GM13976 (cell line): ENCODE measurements at regions not wholly inside any gene's neighbourhood (a gene's known extent, or its start where the extent isn't known, plus 50 kb on each side); places are given as distances from the start of the nearest gene placed in this dataset.
"Not testable (repeated sequence)": the region's sequence is repeated elsewhere in the genome, so short reads cannot be mapped to it uniquely, and the experiment has no call there.

Experiments used
- DNase-seq: peaks from one replicate; pipeline ENCODE4 v3.0.0; 2012; ENCODE audit warnings: low spot score
- CTCF ChIP-seq: IDR thresholded peaks from 2 replicates; pipeline ENCODE4 v1.5.1; 2012; ENCODE audit warnings: borderline replicate concordance, mild to moderate bottlenecking; ENCODE audit not compliant: insufficient read depth; ENCODE audit errors: extremely low read depth, missing control alignments, control extremely low read depth
- in situ Hi-C: fragments of 300-500 bp; cut with MboI; formaldehyde crosslinking; loops from one replicate; pipeline ENCODE4 v1.12.0; 2022; ENCODE audit warnings: low sequenced_read_pairs, mixed read lengths, inconsistent platforms; ENCODE audit not compliant: unreplicated experiment

GRCh38 chr2:55781542-55781941, 87.9 kb upstream of the PNPT1 start:
- no peak for TF ChIP-seq CTCF
- DNase-seq: no peak
- in situ Hi-C loops: no loop called here

- in situ Hi-C loops: no loop called here
- DNase-seq: no peak
- TF ChIP-seq CTCF: no peak
These were observed 87.1 kb upstream of the PNPT1 start for GRCh38 chr2:55780697-55781096.

GRCh38 chr2:55779459-55780421, 86.1 kb upstream of the PNPT1 start:
- in situ Hi-C loops: no loop called here
- TF ChIP-seq CTCF: no peak
- no peak for DNase-seq

GRCh38 chr2:55776966-55777365, 83.3 kb upstream of the PNPT1 start:
- no peak for TF ChIP-seq CTCF
- in situ Hi-C loops: no loop called here
- no peak for DNase-seq

- in situ Hi-C loops: no loop called here
- TF ChIP-seq CTCF: no peak
- no peak for DNase-seq
These were observed 82.8 kb upstream of the PNPT1 start for GRCh38 chr2:55776479-55776878.

GRCh38 chr2:55775828-55776227, 82.2 kb upstream of the PNPT1 start:
- in situ Hi-C loops: no loop called here
- no peak for DNase-seq
- TF ChIP-seq CTCF: no peak

GRCh38 chr2:55773651-55774050, 80.0 kb upstream of the PNPT1 start:
- in situ Hi-C loops, DNase-seq: not testable (repeated sequence)
